ENCODE measurements at regions not wholly inside any gene's neighbourhood (a gene's known extent, or its start where the extent isn't known, plus 50 kb on each side); places are given as distances from the start of the nearest gene placed in this dataset.

DNA sequence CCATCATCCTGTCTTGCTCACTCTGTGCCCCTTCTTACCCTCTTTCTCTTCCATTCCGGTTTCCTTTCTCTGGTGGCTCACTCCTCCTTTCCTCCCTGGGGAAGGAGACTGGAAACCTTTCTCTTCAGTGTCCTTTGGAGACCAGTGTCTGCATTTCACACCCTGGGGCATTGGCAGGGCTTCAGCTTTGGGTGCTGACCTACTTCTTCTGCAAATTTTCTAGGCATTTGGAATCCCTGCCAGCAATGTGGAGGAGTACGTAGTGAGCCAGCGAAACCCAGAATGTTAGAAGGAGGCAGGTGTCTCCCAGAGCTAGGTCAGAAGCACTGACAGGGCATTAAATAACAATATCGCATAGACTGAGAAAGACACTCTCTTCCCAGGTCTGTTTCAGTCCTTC lies 122.2 kb downstream of the SLC28A3 start:
- Mint-ChIP-seq H3K4me3 (no peak overlapping the region), H3K36me3 (ENCODE audit: insufficient read depth) (no peaks in the 10 kb centered on the region), H3K27me3 (peaks cover 14 to 24% of the 10 kb centered on the region in 2 donors), H3K4me1 (ENCODE audit: low read depth in 2 of 2) (no peaks in the 10 kb centered on the region), H3K9me3 (peaks cover 0 to 7% of the 10 kb centered on the region in 2 donors), H3K27ac (no peak overlapping the region)
- DNase-seq, result no peak
- ATAC-seq (replicated peaks), result no peak

DNA sequence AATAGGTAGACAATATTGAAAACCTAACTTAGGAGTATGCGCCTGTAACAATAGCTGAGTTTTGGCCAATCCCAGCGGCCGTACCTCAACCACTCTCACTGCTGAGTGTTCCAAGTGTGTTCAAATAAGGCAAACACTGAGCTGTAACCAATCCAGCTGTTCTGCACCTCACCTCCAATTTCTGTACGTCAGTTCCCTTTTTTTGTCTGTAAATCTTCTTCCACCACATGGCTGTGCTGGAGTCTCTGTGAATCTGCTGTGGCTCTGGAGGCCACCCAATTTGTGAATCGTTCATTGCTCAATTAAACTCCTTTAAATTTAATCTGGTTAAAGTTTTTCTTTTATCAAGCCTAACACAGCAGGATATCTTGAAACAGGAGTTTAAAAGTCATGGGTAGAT lies 116.3 kb downstream of the SLC28A3 start:
- Mint-ChIP-seq H3K4me1 (ENCODE audit: low read depth in 2 of 2) (no peaks in the 10 kb centered on the region), H3K9me3 (peaks cover 0 to 7% of the 10 kb centered on the region in 2 donors), H3K27me3 (peaks cover 23 to 30% of the 10 kb centered on the region in 2 donors), H3K4me3 (no peak overlapping the region), H3K27ac (no peak overlapping the region), H3K36me3 (ENCODE audit: insufficient read depth) (no peaks in the 10 kb centered on the region)
- ATAC-seq (replicated peaks), result no peak
- DNase-seq, result no peak

Measured in effector memory CD8-positive, alpha-beta T cell (primary cell).